ENCODE measurements at regions not wholly inside any gene's neighbourhood (a gene's known extent, or its start where the extent isn't known, plus 50 kb on each side); places are given as distances from the start of the nearest gene placed in this dataset.
"Not testable (repeated sequence)": the region's sequence is repeated elsewhere in the genome, so short reads cannot be mapped to it uniquely, and the experiment has no call there.

GRCh38 chr10:33859319-33860022, 525.0 kb upstream of the NRP1 start:
- DNase-seq: no peak

- no peak for DNase-seq
Observed at GRCh38 chr10:33858326-33858725, 523.9 kb upstream of the NRP1 start.

- DNase-seq: not testable (repeated sequence)
Observed at GRCh38 chr10:33853221-33853620, 518.8 kb upstream of the NRP1 start.

DNA sequence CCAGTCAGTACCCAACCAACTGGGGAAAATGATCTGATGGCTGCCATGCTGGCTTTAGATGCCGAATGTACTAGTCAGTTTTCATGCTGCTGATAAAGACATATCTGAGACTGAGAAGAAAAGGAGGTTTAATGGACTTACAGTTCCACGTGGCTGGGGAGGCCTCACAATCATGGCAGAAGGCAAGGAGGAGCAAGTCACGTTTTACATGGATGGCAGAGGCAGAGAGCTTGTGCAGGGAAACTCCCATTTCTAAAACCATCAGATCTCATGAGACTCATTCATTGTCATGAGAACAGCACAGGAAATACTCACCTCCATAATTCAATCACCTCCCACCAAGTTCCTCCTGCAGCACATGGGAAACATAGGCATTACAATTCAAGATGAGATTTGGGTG, 508.9 kb upstream of the NRP1 start:
- DNase-seq: no peak

DNA sequence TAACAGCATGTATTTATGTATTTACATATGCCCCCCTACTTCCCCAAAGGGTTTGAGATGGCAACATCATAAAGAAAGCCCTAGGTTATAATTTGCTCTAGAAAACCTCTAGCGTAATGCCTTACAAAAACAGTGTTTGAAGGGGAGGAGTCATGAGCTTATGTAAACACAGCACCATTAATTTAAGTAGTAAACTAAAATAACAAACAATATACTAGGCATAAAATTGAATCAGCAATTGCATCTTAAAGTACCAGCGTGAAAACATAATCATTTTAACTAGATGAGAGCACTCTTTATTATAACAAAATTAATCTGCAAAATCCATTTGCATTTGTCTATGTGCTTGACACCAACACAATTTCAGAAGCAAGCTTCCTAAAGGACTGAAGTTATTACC, 507.2 kb upstream of the NRP1 start:
- DNase-seq: no peak

GRCh38 chr10:33838731-33839130, 504.3 kb upstream of the NRP1 start:
- no peak for DNase-seq

DNA sequence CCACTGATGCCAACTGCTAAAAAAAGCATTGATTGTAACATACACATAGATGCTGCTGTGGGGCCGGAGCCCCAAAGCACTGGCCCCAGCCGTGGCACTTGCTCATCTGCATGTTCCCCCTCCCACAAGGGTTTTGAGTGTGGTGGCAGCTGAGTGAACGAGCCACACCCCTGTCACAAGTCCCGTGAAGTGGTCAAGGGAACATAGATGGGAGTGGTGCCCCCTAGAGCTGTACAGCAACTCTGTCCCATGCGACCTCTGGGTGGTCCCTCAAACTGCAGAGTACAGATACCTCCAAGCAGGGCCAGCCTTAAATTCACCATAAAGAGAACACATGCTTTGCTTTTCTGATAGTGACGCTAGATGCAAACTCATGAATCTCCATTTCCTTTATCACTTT, 503.3 kb upstream of the NRP1 start:
- DNase-seq: no peak

GRCh38 chr10:33835556-33835955, 501.1 kb upstream of the NRP1 start:
- DNase-seq: no peak

DNA sequence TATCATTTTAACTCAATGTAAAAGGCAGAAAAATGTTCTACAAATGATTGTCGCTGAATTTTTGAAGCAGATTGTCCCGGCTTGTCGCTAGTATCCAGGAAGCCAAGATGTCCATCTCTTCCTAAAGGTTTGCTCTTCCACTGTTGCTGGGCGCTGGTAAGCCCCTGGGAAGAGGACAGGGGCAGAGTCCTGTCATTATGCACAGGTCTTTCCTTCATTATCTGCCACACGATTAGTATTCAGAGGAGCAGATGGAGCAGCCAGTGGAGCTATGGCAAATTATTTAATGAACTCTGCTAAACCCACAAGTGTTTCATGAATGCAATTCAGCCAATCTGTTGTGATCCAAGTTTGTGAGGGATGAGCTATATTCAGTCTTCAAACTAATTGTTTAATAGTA, 499.1 kb upstream of the NRP1 start:
- no peak for DNase-seq

DNA sequence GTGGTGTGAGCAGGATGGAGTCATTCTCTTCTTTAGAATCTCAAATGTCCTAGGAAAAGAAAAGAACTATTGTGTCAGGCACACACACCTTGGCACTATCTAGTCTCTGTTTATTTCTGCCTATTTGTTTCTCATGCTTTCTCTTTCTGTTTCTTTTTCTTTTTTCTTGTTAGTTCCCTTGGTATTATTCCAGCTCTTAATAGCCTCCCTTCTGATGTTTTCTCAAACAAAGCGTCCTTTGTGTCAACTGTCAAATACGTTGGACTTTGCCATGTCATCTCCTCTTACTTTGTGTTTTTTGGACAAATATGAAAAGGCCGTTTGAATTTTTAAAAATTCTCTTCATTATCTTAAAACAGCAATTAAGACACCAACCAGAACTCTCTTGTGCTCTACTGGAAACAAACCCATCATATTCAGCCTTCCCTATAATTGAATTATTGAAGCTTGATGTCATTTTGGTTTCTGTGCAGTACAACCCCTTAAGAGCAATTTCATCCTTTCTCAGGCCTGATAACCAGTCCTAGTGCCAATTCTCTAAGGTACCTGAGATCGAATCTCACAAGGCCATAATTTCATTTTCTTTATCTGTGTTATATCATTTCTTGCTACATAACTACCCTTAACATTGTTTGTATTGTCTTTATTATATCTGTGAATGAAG, 497.8 kb upstream of the NRP1 start:
- no peak for DNase-seq

GRCh38 chr10:33831591-33831990, 497.1 kb upstream of the NRP1 start:
- no peak for DNase-seq

GRCh38 chr10:33829899-33830298, 495.4 kb upstream of the NRP1 start:
- DNase-seq: not testable (repeated sequence)

- no peak for DNase-seq
Observed at GRCh38 chr10:33828592-33828991, 494.1 kb upstream of the NRP1 start.

GRCh38 chr10:33826186-33826585, 491.7 kb upstream of the NRP1 start:
- no peak for DNase-seq

DNA sequence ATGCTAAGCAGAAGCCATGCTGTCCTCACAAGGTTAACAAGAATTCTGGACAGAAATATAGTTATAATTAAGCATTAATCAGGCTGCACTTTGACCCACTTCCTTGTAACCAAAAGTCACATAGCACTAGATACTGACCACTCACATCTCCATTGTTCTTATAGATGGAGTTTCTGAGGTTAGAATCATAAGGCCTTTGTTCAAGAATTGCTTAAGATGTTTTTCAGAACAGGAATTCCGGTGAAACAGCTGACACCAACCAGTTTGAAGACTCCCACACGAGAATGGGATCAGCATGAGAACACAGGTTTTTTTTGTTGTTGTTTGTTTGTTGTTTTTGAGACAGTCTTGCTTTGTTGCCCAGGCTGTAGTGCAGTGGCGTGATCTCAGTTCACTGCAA, 488.3 kb upstream of the NRP1 start:
- DNase-seq: no peak

- no peak for DNase-seq
Observed at GRCh38 chr10:33820531-33820930, 486.1 kb upstream of the NRP1 start.

- peak; percentile 23 for DNase-seq
Observed at GRCh38 chr10:33819206-33819605, 484.7 kb upstream of the NRP1 start.

GRCh38 chr10:33818343-33818742, 483.9 kb upstream of the NRP1 start:
- DNase-seq: no peak

DNA sequence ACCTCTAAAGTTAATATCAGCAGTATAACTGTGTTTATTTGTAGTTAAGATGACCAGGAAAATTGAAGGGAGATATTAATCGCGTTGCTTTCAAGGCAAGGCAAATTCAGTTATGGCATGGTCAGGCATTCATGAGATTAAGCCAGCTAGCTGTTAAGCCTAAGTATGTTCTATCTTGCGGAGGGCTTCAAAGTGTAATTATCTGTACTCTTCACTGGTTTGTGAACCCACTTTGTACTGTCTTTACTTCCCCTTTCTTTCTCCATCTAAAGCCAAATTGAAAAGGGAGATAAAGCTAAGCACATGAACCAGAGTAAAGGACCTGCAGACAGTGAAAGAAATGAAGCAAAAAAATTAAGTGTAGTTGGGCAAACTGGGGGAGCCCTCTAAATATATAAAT, 483.1 kb upstream of the NRP1 start:
- DNase-seq: no peak

- DNase-seq: no peak
Observed at GRCh38 chr10:33815776-33816175, 481.3 kb upstream of the NRP1 start.

- DNase-seq: no peak
Observed at GRCh38 chr10:33813871-33814270, 479.4 kb upstream of the NRP1 start.

- DNase-seq: no peak
Observed at GRCh38 chr10:33813415-33813814, 478.9 kb upstream of the NRP1 start.

DNA sequence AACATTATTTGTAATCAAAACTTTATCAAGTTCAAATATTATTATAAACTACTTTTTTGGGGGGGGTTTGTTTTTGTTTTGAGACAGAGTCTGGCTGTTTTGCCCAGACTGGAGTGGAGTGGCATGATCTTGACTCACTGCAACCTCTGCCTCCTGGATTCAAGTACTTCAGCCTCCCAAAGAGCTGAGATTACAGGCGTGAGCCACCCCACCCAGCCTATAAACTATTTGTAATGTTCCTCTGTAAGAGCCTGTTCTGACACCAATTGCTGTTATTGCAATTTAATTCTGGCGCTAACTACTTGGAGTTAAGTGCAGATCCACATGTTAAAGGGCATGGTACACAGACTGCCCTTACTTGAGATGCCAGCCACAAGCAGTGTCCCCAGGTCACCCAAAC, 478.1 kb upstream of the NRP1 start:
- no peak for DNase-seq

DNA sequence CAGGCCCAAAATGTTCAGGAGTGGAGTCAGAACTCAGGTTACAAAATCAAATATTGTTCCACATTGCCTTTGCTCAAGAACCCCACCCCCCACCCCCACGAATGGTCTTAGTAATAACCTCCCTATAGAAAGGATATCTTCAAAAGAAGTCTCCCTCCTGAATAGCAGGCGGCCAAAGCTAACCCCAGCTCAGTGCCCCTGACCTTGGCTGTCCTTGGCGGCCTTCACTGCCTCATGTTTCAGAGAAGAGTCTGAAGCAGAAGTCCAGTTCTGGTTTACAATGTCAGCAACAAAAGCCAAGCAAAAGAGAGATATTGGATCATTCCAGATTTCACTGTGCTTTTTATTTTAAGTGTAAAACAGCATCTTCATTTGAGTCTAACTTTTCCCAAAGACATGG, 476.5 kb upstream of the NRP1 start:
- no peak for DNase-seq

- DNase-seq: no peak
Observed at GRCh38 chr10:33809732-33810131, 475.3 kb upstream of the NRP1 start.

All from fibroblast of skin of back (primary cell).